ENCODE measurements at regions not wholly inside any gene's neighbourhood (a gene's known extent, or its start where the extent isn't known, plus 50 kb on each side); places are given as distances from the start of the nearest gene placed in this dataset.
"Not testable (repeated sequence)": the region's sequence is repeated elsewhere in the genome, so short reads cannot be mapped to it uniquely, and the experiment has no call there.

- no peak for DNase-seq
Observed at GRCh38 chr6:11320914-11321597, 88.6 kb upstream of the NEDD9 start.

- DNase-seq = no peak
Observed at GRCh38 chr6:11318835-11319813, 86.7 kb upstream of the NEDD9 start.

DNA sequence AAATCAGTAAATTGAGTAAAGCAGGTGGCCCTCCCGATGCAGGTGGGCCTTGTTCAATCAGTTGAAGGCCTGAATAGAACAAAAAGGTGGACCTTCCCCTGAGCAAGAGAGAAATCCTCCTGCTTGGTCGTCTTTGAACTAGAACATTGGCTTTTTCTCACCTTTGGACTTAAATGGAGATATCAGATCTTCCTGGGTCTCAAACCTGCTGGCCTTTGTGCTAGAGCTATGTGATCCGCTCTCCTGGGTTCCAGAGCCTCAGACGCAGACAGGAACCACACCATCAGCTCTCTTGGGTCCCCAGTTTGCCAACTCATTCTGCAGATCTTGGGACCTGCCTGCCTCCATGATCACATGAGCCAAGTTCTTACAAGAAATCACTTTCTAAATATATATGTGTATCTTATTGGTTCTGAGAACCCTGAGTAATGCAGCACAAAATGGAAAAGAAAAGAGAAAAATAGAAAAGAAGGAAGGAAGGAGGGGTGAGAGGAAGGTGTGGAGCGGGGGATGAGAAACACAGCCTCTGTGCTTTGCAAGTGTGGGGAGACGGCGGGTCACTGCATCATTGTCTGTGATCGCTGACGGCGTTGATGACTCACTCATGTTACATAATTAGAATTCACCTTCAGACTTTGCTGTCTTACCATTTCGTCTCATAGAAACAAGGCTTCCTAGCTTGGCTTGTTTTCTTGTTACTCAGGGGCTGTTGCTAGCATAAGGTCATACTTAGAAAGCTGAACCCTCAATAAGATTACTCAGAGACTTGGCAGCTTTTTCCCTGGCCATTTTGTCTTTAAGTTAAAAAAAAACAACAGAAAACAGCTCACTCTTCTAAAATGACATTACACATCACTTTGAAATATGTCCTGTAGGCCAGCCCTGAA is 85.7 kb upstream of the NEDD9 start:
- peak; percentile 16 for DNase-seq

DNA sequence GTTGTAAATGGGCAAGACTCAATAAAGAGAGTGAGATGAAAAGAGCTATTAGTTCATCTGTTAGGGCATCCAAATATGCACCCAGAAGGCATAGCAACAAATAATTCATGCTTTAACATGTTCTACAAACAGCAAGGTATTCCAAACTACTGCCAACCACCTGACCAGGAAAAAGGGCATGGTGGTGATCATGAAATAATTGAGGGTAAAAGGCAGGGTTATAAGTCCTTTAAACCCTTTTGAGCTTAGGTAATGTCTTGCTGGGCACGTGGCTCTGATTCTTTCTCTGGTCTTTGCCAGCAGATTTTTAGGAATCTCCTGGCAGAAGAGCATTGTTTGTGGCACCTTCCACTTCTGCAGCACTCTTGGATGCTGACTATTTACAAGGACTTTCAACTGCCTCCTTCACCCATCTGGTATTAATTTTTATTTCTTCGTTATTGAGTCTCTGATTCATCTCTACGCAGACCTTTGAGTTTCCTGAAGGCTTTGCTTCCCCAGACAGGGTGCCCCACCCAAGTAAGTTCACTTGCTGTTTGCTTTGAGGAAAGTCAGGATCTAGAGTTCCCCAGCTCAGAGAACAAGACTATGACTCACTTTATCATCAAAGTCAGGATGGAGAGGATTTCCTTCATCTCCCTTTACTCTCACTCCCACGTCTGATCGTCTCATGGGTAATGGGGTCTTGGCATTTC is 83.4 kb upstream of the NEDD9 start:
- DNase-seq = no peak

GRCh38 chr6:11313207-11313606 is 80.7 kb upstream of the NEDD9 start:
- DNase-seq = no peak

DNA sequence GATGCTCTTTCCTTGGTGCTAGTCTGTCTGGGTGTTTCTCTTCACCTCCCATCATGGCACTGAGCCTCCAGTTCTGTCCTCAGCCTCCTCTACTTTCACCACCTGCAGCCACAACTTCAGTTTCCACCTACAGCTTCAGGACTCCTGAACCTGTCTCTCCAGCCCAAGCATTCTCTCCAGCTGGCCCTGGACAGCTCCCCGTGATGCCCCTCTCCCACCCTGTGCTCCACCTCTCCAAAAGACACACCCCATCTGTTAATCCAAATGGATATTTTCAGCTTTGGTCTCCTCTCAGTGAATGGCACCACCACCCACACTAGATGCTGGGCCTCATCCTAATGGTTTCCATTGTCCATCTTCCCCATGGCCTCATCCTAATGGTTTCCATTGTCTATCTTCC is 79.5 kb upstream of the NEDD9 start:
- no peak for DNase-seq

DNA sequence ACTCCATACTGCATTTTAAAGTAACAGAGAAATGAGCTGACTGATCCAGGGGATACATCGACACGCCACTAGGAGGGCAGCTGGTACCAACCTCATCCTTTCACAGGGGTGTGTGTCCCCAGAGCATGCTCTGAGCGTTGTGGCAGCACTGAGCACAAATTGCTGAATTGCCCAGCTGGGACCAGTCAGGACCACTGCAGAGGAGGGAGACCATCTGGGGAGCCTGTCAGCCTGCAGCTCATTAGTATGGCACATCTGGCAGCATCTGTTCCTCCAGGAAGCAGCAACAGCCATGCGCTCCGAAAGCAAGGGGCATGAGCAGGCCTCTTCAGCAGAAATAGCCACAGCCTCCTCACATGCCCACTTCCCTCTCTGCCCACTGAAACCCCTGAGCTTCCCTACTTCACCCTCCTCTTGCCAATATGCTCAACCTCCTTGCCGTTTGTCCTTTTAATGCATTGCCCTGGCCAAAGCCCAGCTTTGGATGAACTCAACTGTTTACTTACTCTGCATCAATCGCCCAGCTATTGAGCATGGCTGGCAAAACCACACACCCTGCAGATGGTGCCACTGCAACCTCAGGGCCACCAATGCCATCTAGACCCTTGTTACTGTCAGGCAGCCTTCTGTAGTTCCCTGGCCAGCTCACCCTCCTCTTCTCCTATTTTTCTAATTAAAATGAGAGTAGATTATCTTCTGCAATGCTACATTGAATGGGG is 77.6 kb upstream of the NEDD9 start:
- DNase-seq = no peak

- DNase-seq = no peak
Observed at GRCh38 chr6:11307226-11307625, 74.8 kb upstream of the NEDD9 start.

- DNase-seq = no peak
Observed at GRCh38 chr6:11304946-11305345, 72.5 kb upstream of the NEDD9 start.

DNA sequence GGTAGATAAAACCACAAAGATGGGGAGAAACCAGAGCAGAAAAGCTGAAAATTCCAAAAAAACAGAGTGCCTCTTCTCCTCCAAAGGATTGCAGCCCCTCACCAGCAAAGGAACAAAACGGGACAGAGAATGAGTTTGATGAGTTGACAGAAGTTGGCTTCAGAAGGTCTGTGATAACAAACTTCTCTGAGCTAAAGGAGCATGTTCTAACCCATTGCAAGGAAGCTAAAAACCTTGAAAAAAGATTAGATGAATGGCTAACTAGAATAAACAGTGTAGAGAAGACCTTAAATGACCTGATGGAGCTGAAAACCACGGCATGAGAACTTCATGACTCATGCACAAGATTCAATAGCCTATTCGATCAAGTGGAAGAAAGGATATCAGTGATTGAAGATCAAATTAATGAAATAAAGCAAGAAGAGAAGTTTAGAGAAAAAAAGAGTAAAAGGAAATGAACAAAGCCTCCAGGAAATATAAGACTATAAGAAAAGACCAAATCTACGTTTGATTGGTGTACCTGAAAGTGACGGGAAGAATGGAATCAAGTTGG is 67.5 kb upstream of the NEDD9 start:
- DNase-seq = not testable (repeated sequence)

- not testable (repeated sequence) for DNase-seq
Observed at GRCh38 chr6:11299421-11299784, 66.9 kb upstream of the NEDD9 start.

- no peak for DNase-seq
Observed at GRCh38 chr6:11298651-11299420, 66.4 kb upstream of the NEDD9 start.

GRCh38 chr6:11297376-11297729 is 64.9 kb upstream of the NEDD9 start:
- no peak for DNase-seq

DNA sequence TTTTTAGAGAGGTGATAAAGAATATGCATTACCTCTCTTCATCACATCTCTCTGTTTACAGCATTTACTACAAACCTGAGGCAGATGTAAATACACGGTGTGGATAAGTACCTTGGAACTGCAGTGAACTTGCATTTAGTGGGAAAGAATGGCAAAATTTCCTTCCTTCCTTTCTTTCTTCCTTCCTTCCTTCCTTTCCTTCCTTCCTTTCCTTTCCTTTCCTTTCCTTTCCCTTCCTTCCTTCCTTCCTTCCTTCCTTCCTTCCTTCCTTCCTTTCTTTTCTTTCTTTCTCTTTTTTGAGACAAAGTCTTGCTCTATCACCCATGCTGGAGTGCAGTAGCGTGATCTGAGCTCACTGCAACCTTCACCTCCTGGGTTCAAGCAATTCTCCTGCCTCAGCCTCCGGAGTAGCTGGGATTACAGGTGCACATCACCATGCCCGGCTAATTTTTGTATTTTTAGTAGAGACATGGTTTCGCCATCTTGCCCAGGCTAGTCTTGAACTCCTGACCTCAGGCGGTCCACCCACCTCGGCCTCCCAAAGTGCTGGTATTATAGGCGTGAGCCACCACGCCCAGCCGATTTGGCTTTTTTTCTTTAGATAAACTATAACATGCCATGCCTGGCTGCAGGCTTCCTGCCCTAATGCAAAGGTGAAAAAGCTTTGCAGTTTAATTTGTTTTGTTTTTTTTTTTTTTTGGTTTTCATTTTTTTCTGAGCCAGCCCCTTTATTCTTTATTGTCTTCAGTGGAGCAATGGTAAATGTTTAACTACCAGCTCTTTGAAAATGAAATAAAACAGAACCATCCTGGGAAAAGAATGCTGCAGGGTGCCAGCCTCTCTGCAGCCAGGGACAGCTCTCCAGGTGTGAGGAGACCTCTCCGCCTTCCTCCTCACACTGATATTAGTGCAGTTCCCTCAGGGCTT is 64.2 kb upstream of the NEDD9 start:
- no peak for DNase-seq

GRCh38 chr6:11295969-11296368 is 63.5 kb upstream of the NEDD9 start:
- DNase-seq = no peak

GRCh38 chr6:11294228-11294627 is 61.8 kb upstream of the NEDD9 start:
- DNase-seq = no peak

DNA sequence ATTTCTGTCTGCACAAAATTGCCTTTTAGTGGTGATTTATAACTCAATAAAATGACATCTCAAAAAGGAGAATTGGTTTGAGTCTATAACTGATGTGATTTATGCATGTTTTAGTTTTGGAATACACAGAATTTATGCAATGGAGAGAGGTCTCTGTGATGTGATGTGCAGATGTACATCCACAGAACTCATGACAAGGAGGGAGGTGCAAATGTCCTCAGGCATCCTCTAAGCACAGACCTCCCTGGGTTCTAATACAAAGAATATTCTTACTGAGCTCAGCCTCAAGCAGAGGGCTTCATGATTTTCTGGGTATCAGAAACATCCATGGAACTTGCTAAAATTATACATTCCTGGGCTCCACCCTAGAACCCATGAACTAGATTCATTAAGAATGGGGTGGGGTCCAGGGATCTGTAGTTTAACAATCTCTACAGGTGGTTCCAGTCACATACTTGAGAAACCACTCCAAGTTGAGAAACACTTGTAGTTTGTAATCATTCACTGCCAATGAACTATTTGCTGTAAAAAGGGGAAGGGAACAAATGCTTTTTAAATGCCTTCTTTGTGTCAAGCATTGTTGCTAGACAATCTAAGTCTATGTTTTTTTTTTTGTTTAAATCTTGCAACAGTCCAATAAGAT is 60.2 kb upstream of the NEDD9 start:
- peak; percentile 4 for DNase-seq

- no peak for DNase-seq
Observed at GRCh38 chr6:11292091-11292490, 59.6 kb upstream of the NEDD9 start.

GRCh38 chr6:11291582-11291981 is 59.1 kb upstream of the NEDD9 start:
- DNase-seq = no peak
